GM12892 (cell line): ENCODE measurements at regions not wholly inside any gene's neighbourhood (a gene's known extent, or its start where the extent isn't known, plus 50 kb on each side); places are given as distances from the start of the nearest gene placed in this dataset.

Experiments used
- POLR2AphosphoS5 ChIP-seq: IDR thresholded peaks from 2 replicates; pipeline ENCODE4 v1.6.1; 2011; ENCODE audit warnings: low read depth, low read length, control low read depth
- TAF1 ChIP-seq: IDR thresholded peaks from 2 replicates; pipeline ENCODE4 v1.6.1; 2011; ENCODE audit warnings: low read depth, mild to moderate bottlenecking, control low read depth, low read length, borderline replicate concordance

- TF ChIP-seq TAF1 (no peak), POLR2AphosphoS5 (no peak)
Measured at GRCh38 chr20:40771848-40772511, 82.9 kb upstream of the MAFB start.
